ENCODE measurements at regions not wholly inside any gene's neighbourhood (a gene's known extent, or its start where the extent isn't known, plus 50 kb on each side); places are given as distances from the start of the nearest gene placed in this dataset.
"Not testable (repeated sequence)": the region's sequence is repeated elsewhere in the genome, so short reads cannot be mapped to it uniquely, and the experiment has no call there.

DNA sequence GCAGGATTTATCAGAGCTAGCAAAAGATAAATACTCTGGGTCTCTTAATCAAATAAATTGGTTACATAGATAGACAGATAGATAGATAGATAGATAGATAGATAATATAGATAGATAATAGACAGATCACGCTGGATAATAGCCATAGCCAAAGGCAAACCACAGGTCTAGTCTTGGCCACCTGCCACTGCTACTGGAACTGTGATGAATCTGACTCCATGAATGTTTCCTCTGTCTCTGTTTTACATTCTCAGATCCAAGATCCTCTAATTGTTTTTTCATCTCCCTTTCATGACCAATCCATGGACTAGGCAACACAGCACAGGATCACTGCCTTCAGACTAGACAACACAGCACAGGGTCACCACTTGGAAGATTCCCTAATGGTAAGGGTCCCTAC, 444.7 kb upstream of the NFIA start:
- no peak for FAIRE-seq

DNA sequence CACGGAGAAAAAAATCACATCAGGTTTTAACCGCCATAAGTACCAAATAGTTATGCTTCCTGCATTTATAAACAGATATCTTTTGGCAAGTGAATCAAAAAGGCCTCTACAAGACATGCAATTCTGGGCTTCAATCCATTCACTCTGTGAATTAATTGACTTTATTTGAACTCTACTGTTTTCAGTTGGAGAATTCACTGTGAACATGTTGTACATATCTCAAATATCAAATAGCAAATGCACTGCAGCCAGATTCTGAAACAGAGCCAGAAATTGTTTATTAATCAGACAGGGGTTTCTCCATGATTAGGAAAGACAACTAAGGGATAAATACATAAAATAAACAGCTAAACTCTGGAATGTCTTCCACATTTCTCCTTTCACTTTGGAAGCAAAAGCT, 445.4 kb upstream of the NFIA start:
- no peak for FAIRE-seq

DNA sequence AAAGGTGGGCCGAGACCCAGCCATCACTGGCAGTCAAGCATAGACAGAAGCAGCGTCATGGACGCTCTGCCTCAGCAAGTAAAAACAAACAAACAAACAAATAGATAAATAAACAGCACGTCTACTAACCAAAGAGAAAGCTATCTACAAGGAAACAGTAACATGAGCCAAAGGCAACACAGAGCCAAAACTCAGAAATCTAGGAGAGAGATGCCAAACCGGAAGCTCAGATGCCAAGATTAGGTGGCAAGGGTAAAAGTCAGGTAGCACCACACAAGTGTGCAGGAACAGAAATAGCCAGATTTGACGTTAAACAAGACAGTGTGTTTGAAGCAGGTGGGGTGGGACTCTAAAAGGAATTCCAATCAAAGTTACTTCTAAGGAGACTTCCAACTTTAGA, 448.3 kb upstream of the NFIA start:
- no peak for FAIRE-seq

DNA sequence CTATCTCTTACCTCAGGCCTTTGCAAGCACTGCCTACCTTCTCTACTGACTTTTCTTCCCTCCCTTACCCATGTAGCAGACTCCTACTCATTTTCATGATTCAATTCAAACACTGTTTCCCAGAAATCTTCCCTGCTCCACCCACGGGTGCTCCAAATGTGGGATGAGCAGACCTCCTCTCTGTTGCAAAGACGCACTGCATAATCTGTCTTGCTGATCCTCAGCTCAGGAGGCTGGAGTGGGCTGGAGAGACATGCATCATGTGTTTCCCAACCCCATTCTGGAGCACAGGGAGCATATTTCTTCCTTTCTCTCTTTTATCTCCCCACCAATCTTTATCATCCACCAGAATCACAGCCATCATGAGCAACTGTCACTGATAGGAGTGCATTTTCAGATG, 459.9 kb upstream of the NFIA start:
- no peak for FAIRE-seq

DNA sequence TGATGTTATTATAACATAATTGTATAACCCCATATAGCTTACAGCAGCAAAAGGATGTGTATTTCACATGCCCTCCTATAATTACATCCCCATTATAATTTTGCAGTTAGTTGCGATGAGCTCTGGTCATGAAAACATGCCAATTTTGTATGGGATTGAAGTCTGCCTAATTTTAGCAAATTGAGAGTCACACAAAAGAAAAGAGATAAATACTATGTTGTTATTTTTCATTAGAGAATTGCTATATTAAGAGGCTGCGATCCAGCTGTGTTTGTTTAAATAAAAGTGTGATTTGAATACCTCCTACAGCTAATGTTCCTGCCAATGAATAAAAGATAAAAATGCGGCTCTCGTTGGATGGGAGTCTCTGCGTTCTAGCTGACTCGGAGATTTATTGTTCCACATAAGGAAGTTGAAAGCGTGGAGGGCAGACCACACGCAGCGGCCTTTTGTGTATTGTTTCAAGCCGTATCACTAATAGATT, 461.0 kb upstream of the NFIA start:
- FAIRE-seq, result peak; percentile 98

GRCh38 chr1:60620087-60620486, 462.3 kb upstream of the NFIA start:
- no peak for FAIRE-seq

DNA sequence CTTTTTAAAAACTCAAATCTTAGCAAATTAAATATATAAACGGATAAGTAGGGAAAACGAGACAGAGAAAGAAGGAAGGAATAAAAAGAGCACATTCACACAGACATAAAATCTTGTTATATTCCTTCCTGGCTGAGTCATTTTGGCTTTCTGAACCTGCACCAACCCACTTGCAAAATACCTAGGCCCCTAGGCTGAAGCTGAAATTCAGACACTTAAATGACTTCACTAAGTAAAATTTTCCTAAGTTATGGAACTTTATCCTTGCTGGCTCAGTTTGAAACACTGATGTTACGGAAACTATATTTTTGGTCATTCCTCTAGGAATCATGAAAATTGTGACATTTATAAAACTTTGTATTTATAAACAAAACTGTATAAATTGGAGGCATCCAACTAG, 462.8 kb upstream of the NFIA start:
- no peak for FAIRE-seq

GRCh38 chr1:60615666-60616065, 466.7 kb upstream of the NFIA start:
- FAIRE-seq, result no peak

GRCh38 chr1:60612790-60613189, 469.6 kb upstream of the NFIA start:
- no peak for FAIRE-seq

- not testable (repeated sequence) for FAIRE-seq
Measured at GRCh38 chr1:60606921-60607320, 475.4 kb upstream of the NFIA start.

- FAIRE-seq, result no peak
Measured at GRCh38 chr1:60600532-60600931, 481.8 kb upstream of the NFIA start.

DNA sequence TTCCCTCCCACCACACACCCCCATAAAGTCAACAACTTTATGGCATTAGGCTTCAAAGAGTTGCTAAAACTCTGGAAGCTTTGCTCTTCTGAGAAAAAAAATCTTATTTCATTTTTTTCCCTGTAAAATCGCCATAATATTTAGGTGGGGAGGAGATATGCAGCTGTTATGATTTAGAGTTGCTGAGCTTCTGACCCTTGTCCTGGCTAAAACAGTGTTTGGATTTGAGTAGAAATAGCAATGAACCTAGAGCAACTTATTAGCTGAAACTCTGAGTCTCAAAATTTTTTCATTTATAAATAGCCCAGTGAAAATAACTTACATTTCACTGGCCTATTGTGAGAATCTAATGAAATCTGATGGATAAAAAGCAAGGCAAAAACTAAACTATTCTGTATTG, 482.8 kb upstream of the NFIA start:
- FAIRE-seq, result peak; percentile 37

GRCh38 chr1:60598041-60598910, 484.1 kb upstream of the NFIA start:
- no peak for FAIRE-seq

DNA sequence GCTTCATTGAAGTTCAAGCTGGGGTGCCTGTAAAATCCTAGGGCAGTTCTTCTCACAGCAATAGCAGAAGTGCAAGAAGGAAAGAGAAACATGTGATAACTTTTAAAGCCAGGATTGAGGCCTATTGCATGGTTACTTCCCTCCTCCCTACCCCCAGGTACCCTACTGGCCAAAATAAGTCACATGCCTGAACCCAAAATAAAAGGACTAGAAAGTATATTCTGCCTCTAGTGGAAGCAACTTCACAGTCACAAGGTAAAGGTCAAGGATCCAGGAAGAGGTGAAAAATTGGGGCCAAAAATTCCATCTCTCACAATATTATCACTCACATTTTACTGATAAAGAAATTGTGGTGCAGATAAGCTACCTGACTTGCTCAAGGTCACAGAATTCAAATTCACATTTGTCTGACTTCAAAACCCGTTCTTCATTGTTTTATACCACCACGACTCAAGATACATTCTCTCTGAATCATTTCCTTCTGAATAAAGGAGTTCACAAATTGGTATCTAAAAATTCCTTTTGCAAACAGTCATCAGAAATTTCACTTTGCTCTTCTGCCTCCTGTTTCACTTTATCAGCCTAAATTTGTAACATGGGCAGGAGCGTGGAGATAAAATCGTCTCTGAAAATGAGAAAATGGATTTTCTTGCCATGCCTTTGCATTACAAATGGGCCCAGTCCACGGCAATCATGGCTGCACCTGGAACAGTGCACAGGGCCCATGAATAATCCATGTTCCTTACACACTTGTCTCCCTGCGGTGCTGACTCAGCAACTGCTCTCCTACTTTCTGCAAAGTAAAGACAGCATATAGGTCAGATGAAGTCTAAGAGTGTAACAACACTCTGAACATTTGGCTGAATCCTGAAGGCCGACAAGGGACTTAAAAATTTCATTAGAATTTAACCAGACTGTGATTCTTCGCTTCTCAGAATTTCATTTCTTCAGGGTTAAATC, 485.3 kb upstream of the NFIA start:
- FAIRE-seq, result no peak

DNA sequence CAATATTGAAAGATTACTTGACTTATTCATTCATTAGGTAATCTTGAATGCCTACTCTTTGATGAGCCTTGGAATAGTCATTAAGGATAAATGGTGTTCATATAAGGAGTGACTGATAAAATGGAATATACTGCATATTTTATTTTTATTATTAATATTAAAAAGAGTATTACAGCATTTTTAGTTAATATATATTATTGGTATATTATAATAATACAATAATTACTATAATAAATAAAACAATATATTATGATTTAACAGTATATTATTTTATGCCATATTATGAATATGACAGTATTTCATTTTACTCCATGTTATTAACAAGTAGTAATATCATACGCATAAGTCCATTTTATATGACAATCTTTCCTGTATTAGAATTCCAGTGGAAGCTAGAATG, 490.8 kb upstream of the NFIA start:
- FAIRE-seq, result peak; percentile 60

GRCh38 chr1:60589916-60590315, 492.4 kb upstream of the NFIA start:
- FAIRE-seq, result no peak

- FAIRE-seq, result no peak
Measured at GRCh38 chr1:60589046-60589748, 493.2 kb upstream of the NFIA start.

DNA sequence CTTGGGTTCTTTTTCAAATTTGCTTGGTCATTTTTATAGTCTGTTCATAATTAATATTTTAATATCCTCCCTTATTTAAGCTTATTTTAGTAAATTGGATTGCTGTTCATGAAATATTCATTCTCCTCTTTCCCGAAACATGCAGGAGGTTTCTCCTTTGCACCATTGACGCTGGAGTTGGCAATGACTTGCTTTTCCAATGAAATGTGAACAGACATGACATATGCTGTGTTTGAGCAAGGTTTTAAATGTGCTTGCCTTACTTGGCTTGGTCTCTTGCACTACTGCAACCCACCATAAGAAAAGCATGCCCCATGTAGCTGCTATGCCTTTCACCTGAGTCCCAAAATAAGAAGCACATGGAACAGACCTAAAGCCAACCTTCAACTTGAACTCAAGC, 498.0 kb upstream of the NFIA start:
- no peak for FAIRE-seq

GRCh38 chr1:60583696-60584095, 498.7 kb upstream of the NFIA start:
- FAIRE-seq, result no peak

DNA sequence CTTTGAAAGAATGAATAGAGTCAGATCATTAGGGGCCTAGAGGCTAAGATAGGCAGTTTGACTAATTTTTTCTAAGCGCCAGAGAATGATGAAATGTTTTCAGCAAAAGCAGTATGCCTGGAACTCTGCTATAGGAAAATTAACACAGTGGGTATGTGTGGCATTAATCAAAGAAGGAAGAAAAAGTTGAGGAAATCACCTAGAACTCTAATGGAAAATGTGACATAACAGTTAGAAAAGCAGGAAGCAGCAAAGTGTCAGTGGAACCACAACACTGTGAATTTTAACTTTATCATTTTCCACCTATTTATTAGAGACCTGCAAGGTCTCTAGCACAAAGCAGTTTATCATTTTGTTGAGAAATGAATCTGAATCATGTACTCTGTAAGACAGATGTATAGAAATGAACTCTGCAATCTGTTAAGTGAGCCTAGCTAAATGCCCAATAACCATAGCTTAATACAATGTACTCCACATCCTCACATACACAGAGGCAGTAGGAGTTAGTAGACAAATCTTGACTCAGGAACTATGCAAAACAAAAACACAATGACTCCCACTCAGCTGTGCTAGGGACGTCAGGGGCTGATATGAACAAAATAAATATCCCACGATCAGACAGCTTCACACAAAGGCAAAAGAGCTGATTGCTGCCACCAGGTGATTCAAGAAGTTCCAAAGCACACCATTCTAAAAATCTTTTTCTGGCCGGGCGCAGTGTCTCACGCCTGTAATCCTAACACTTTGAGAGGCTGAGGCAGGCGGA, 500.7 kb upstream of the NFIA start:
- no peak for FAIRE-seq

GRCh38 chr1:60577029-60577428, 503.5 kb upstream of the C1orf87 start:
- no peak for FAIRE-seq

DNA sequence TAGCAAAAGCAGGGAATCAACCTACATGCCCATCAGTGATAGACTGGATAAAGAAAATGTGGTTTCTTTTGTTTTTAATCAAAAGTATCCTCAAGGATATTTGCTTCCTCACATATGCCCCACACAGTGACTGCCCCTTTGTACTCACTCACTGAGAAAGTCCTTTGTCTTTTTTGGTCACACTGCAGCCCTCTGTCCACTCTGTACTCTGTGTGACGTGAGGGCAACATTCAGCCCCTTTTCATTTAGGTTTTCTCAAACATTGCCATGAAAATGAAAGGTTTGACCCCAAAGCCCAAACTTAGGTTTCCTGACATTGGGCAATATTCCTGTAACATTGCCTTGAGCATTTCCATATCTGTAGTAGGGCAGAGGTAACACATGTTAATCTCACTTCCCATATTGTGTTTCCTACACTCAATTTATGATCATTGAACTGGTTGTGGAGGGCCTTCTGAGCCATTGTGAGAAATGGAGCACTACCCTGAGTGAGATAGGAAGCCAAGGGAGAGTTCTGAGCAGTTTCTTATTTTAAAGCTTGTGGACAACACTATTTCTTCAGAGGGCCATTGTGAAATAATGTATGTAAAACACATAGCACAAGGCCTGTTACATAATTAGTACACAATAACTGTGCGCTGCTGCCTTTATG, 501.9 kb upstream of the C1orf87 start:
- FAIRE-seq, result no peak

Measured in endometrium (tissue), 2 donors.